ENCODE measurements at regions not wholly inside any gene's neighbourhood (a gene's known extent, or its start where the extent isn't known, plus 50 kb on each side); places are given as distances from the start of the nearest gene placed in this dataset.

DNA sequence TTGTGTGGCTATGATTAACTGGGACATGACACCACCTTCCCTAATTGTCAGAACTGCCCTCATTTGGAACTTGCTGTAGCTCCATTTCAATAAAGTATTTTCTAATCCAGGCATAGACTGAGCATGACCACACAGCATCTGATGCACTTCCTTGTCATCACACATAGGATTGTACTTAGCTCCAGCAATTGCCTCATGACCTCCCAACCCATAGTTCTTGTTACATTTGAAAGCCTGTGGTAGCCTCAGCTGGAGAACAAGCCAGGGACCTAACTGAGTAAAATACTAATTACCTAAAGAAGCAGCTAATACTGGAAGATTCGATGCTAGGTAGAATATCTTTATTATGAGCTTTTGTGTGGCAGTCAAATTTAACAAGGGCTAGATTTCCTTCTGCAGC lies 187.3 kb upstream of the KIF2B start:
- no peaks in the 10 kb centered on the region for H4K20me1 ChIP-seq (ENCODE audit: insufficient read depth, low read length)
- H3K4me3 ChIP-seq (ENCODE audit: low read length): no peak overlapping the region
- no peak overlapping the region for H3K27ac ChIP-seq (ENCODE audit: low read length)
- no peaks in the 10 kb centered on the region for H3K36me3 ChIP-seq (replicated peaks; ENCODE audit: low read depth, low read length)
- no peaks in the 10 kb centered on the region for H3K79me2 ChIP-seq (ENCODE audit: low read length)
- no peaks in the 10 kb centered on the region for H3K9me3 ChIP-seq (ENCODE audit: insufficient read depth, low read length)
- H3K4me2 ChIP-seq (ENCODE audit: low read length): no peak overlapping the region
- no peak overlapping the region for H2AFZ ChIP-seq (ENCODE audit: low read depth, low read length)
- H3K9ac ChIP-seq (ENCODE audit: low read length): no peak overlapping the region
- TF ChIP-seq EZH2phosphoT487 (IDR thresholded peaks at IDR 0.05; ENCODE audit: low read depth) (no peak), CTCF (IDR thresholded peaks at IDR 0.05; ENCODE audit: low read depth, low read length) (no peak)
- no peaks in the 10 kb centered on the region for H3K27me3 ChIP-seq (ENCODE audit: low read depth, low read length)
- no peaks in the 10 kb centered on the region for H3K4me1 ChIP-seq (ENCODE audit: low read length)

- TF ChIP-seq CTCF (IDR thresholded peaks at IDR 0.05; ENCODE audit: low read depth, low read length): no peak
- TF ChIP-seq EZH2phosphoT487 (IDR thresholded peaks at IDR 0.05; ENCODE audit: low read depth): no peak
- H3K4me3 ChIP-seq (ENCODE audit: low read length): no peak overlapping the region
- no peak overlapping the region for H2AFZ ChIP-seq (ENCODE audit: low read depth, low read length)
- no peak overlapping the region for H3K27ac ChIP-seq (ENCODE audit: low read length)
- H3K9ac ChIP-seq (ENCODE audit: low read length): no peak overlapping the region
- no peaks in the 10 kb centered on the region for H3K79me2 ChIP-seq (ENCODE audit: low read length)
- no peaks in the 10 kb centered on the region for H3K4me1 ChIP-seq (ENCODE audit: low read length)
- no peaks in the 10 kb centered on the region for H3K9me3 ChIP-seq (ENCODE audit: insufficient read depth, low read length)
- no peaks in the 10 kb centered on the region for H3K27me3 ChIP-seq (ENCODE audit: low read depth, low read length)
- no peak overlapping the region for H3K4me2 ChIP-seq (ENCODE audit: low read length)
- no peaks in the 10 kb centered on the region for H4K20me1 ChIP-seq (ENCODE audit: insufficient read depth, low read length)
- H3K36me3 ChIP-seq (replicated peaks; ENCODE audit: low read depth, low read length): no peaks in the 10 kb centered on the region
Observed at GRCh38 chr17:53633856-53634255, 188.9 kb upstream of the KIF2B start.

DNA sequence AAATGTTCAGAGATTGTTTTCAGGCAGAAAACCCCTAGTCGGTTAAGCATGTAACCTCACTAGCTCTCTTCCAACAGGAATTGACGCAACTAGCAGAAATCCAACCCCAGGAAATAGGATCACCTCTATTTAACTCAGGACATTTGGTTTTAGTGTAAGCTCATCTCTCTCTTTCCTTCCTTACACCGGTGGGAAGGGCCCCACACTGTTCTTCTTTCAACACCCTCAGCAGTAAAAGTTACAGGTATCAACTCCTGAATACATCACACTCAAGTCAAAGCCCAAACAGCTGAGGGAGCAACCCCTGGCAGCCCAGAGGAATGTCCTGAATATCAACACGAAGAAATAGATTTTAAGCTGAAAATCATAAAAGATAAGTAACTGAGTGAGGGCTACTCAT lies 191.2 kb upstream of the KIF2B start:
- Histone ChIP-seq H3K4me2 (ENCODE audit: low read length) (no peak overlapping the region), H3K4me1 (ENCODE audit: low read length) (no peaks in the 10 kb centered on the region)
- no peak for TF ChIP-seq CTCF (IDR thresholded peaks at IDR 0.05; ENCODE audit: low read depth, low read length)
- TF ChIP-seq EZH2phosphoT487 (IDR thresholded peaks at IDR 0.05; ENCODE audit: low read depth): no peak

GRCh38 chr17:53630638-53631037 lies 192.1 kb upstream of the KIF2B start:
- no peaks in the 10 kb centered on the region for H3K36me3 ChIP-seq (replicated peaks; ENCODE audit: low read depth, low read length)
- H3K27me3 ChIP-seq (ENCODE audit: low read depth, low read length): no peaks in the 10 kb centered on the region
- no peaks in the 10 kb centered on the region for H3K9me3 ChIP-seq (ENCODE audit: insufficient read depth, low read length)
- no peaks in the 10 kb centered on the region for H4K20me1 ChIP-seq (ENCODE audit: insufficient read depth, low read length)
- TF ChIP-seq CTCF (IDR thresholded peaks at IDR 0.05; ENCODE audit: low read depth, low read length) (no peak), EZH2phosphoT487 (IDR thresholded peaks at IDR 0.05; ENCODE audit: low read depth) (no peak)
- no peak overlapping the region for H3K4me3 ChIP-seq (ENCODE audit: low read length)
- no peak overlapping the region for H3K4me2 ChIP-seq (ENCODE audit: low read length)
- no peak overlapping the region for H3K9ac ChIP-seq (ENCODE audit: low read length)
- no peaks in the 10 kb centered on the region for H3K79me2 ChIP-seq (ENCODE audit: low read length)
- H2AFZ ChIP-seq (ENCODE audit: low read depth, low read length): no peak overlapping the region
- no peaks in the 10 kb centered on the region for H3K4me1 ChIP-seq (ENCODE audit: low read length)
- H3K27ac ChIP-seq (ENCODE audit: low read length): no peak overlapping the region

More for the DNA sequence above, 191.2 kb upstream of the KIF2B start:
- Histone ChIP-seq H3K27ac (ENCODE audit: low read length) (no peak overlapping the region), H2AFZ (ENCODE audit: low read depth, low read length) (no peak overlapping the region), H3K9me3 (ENCODE audit: insufficient read depth, low read length) (no peaks in the 10 kb centered on the region), H3K27me3 (ENCODE audit: low read depth, low read length) (no peaks in the 10 kb centered on the region), H3K79me2 (ENCODE audit: low read length) (no peaks in the 10 kb centered on the region), H3K36me3 (replicated peaks; ENCODE audit: low read depth, low read length) (no peaks in the 10 kb centered on the region), H3K9ac (ENCODE audit: low read length) (no peak overlapping the region), H4K20me1 (ENCODE audit: insufficient read depth, low read length) (no peaks in the 10 kb centered on the region), H3K4me3 (ENCODE audit: low read length) (no peak overlapping the region)
